Kidney (tissue), 13 donors: ENCODE measurements at regions not wholly inside any gene's neighbourhood (a gene's known extent, or its start where the extent isn't known, plus 50 kb on each side); places are given as distances from the start of the nearest gene placed in this dataset.

Source experiments
- DNase-seq, 5 donors: peaks; one replicate each; pipeline ENCODE4 v3.0.0-alpha.2; 2013 to 2020
- FAIRE-seq: peaks from 2 replicates; lab custom pipeline; 2012; peaks lifted over from hg19 to GRCh38; lab: Jason Lieb, UNC
- H3K27ac ChIP-seq, 2 donors: one replicate each; pipeline ENCODE4 v1.7.0; 2013; ENCODE audit warnings: low read depth in 2 of 2, low read length in 2 of 2, inconsistent platforms in 1 of 2
- H3K27me3 ChIP-seq: one replicate; pipeline ENCODE4 v1.7.1; 2013; ENCODE audit warnings: low read length, inconsistent platforms; ENCODE audit not compliant: control insufficient read depth, insufficient read depth
- H3K36me3 ChIP-seq, 3 donors: one replicate each; pipeline versions ENCODE4 v1.7.0 to v1.7.1; 2013; ENCODE audit warnings: low read length in 3 of 3, control low read depth in 1 of 3, inconsistent platforms in 1 of 3; ENCODE audit not compliant: insufficient read depth in 3 of 3, control insufficient read depth in 2 of 3
- H3K4me1 ChIP-seq, 3 donors: one replicate each; pipeline versions ENCODE4 v1.7.0 to v1.7.1; 2013; ENCODE audit warnings: low read length in 3 of 3, inconsistent platforms in 1 of 3, low read depth in 1 of 3; ENCODE audit not compliant: control insufficient read depth in 2 of 3, insufficient read depth in 2 of 3
- H3K4me3 ChIP-seq, 3 donors: one replicate each; pipeline versions ENCODE4 v1.7.0 to v1.8.1; 2013; ENCODE audit warnings: low read length in 3 of 3, control low read depth in 1 of 3, inconsistent platforms in 1 of 3
- H3K9ac ChIP-seq, 3 donors: one replicate each; pipeline versions ENCODE4 v1.7.0 to v1.7.1; 2013; ENCODE audit warnings: low read length in 3 of 3, control low read depth in 1 of 3, inconsistent platforms in 1 of 3
- H3K9me3 ChIP-seq, 3 donors: one replicate each; pipeline versions ENCODE4 v1.7.0 to v1.7.1; 2013; ENCODE audit warnings: low read length in 3 of 3, control low read depth in 1 of 3, inconsistent platforms in 1 of 3; ENCODE audit not compliant: control insufficient read depth in 2 of 3, insufficient read depth in 1 of 3
- intact Hi-C: fragments of 100-400 bp; cut with DNase I; formaldehyde crosslinking; loops from one replicate; pipeline ENCODE4 v1.11.1; 2022
- TF ChIP-seq, protein P1 (sequence below): IDR thresholded peaks from 3 replicates; pipeline ENCODE4 v1.5.1; 2012; ENCODE audit warnings: mild to moderate bottlenecking, moderate library complexity, borderline replicate concordance; ENCODE audit not compliant: insufficient read depth; ENCODE audit errors: extremely low read depth
- donor health status: control.
- donor health status: control.
- donor health status: control.
- donor health status: control.
- donor health status: control.
- donor health status: DM: yes; HTN: yes; CAD: no.
- donor health status: Normal renal cell carcinoma (clear cell type).

DNA sequence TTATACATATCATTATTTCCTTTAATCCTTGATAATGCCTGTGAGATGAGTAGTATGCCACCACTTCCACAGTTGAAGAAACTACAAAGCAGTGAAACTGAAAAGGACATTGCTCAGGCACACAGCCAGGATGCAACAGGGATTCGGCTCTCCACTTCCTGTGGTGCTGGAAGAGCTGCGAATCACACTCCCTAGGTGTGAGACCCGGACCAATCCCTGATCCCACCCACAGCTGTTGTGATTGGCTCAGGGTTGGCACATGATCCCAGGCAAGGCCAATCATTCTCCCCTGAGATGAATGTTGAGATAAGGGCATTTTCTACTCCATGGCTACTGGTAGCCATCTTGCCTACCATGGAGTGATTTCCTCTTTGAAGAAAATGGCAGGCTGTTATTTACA, 218.2 kb downstream of the TMEM114 start:
- TF ChIP-seq, protein P1, sequence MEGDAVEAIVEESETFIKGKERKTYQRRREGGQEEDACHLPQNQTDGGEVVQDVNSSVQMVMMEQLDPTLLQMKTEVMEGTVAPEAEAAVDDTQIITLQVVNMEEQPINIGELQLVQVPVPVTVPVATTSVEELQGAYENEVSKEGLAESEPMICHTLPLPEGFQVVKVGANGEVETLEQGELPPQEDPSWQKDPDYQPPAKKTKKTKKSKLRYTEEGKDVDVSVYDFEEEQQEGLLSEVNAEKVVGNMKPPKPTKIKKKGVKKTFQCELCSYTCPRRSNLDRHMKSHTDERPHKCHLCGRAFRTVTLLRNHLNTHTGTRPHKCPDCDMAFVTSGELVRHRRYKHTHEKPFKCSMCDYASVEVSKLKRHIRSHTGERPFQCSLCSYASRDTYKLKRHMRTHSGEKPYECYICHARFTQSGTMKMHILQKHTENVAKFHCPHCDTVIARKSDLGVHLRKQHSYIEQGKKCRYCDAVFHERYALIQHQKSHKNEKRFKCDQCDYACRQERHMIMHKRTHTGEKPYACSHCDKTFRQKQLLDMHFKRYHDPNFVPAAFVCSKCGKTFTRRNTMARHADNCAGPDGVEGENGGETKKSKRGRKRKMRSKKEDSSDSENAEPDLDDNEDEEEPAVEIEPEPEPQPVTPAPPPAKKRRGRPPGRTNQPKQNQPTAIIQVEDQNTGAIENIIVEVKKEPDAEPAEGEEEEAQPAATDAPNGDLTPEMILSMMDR = no peak

DNA sequence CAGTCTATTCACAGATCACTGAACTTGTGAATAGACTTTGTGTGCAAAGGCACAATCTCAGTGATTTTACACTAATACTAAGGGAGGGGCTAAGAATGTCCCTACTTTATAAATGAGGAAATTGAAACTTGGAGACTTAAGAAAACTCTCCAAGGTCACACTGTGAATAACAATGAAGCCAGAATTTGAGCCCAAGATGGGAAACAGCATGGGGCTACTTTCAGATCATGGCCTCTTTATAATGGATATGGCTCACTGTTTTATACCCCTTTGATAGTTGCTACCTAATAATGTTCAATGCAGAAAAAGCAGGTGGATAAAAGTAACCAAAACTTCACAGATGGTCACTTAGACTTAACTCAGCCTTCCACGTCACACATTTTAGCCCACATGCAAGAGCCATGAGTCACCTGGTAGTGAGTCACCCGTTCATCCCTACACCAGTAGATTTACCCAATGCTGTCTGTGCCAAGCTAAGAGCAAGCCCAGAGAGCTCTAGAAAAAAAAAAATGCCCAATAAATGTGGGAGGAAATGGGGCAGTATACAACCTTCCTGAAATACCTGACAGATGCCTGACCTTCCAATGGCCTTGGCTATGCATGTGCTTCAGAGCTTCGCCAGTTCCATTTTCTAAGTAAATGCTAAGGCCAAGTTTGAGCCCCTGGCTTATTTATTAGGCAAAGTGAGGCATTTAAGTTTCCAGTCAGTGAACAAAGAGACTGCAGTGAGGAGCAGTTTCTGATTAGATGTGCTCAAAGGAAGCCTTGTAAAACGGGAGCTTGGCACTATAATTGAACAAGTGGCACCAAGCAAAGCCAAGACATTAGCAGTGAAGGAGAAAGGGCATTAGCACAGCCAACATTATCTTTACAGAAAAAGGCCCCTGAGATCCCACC, 219.7 kb downstream of the TMEM114 start:
- Histone ChIP-seq H3K4me3 (no peak overlapping the region), H3K9me3 (peaks cover 0 to 3% (median 0%) of the 10 kb centered on the region in 3 donors), H3K27me3 (no peaks in the 10 kb centered on the region), H3K4me1 (no peaks in the 10 kb centered on the region), H3K36me3 (no peaks in the 10 kb centered on the region), H3K27ac (no peak overlapping the region), H3K9ac (no peak overlapping the region)
- intact Hi-C loops = no loop called here
- DNase-seq = no peak
- TF ChIP-seq, protein P1 = no peak
- no peak for FAIRE-seq

More for the DNA sequence above, 218.2 kb downstream of the TMEM114 start:
- H3K27me3 ChIP-seq = no peaks in the 10 kb centered on the region
- no peak for DNase-seq
- H3K4me3 ChIP-seq = no peak overlapping the region
- no peaks in the 10 kb centered on the region for H3K36me3 ChIP-seq
- no peaks in the 10 kb centered on the region for H3K4me1 ChIP-seq
- no peak for FAIRE-seq
- peaks cover 0 to 3% (median 0%) of the 10 kb centered on the region in 3 donors for H3K9me3 ChIP-seq
- intact Hi-C loops = no loop called here
- no peak overlapping the region for H3K27ac ChIP-seq
- no peak overlapping the region for H3K9ac ChIP-seq

DNA sequence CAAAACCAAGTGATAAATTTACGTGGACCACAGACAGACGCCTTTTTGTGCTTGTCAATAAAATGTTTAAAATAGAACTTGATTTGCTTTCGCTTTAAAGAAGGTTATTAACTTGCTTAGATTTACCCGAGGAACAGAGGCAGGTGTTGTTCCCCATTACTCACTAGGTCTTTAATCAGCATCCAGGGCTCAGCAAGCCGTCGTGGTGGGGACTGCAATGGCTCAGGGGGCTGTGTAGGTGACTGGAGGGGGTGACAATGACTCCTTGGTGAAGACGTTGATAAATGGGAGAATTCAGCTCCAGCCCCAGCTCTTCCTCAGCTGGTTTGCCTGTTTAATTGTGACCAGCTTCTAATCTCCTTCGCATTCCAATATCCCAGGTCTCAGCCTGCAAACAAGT, 231.4 kb downstream of the TMEM114 start:
- no peak overlapping the region for H3K9ac ChIP-seq
- H3K4me3 ChIP-seq = no peak overlapping the region
- intact Hi-C loops = no loop called here
- TF ChIP-seq, protein P1 = no peak
- FAIRE-seq (no peak), DNase-seq (no peak)
- H3K27ac ChIP-seq = no peak overlapping the region
- H3K27me3 ChIP-seq = no peaks in the 10 kb centered on the region
- H3K4me1 ChIP-seq = no peaks in the 10 kb centered on the region
- H3K36me3 ChIP-seq = no peaks in the 10 kb centered on the region
- H3K9me3 ChIP-seq = no peaks in the 10 kb centered on the region
